ENCODE measurements at regions not wholly inside any gene's neighbourhood (a gene's known extent, or its start where the extent isn't known, plus 50 kb on each side); places are given as distances from the start of the nearest gene placed in this dataset.
"Not testable (repeated sequence)": the region's sequence is repeated elsewhere in the genome, so short reads cannot be mapped to it uniquely, and the experiment has no call there.

GRCh38 chr3:109933576-109933975 is 596.2 kb upstream of the DPPA4 start:
- Histone ChIP-seq H3K4me3 (ENCODE audit: low read length) (no peak overlapping the region), H3K4me1 (ENCODE audit: insufficient read depth, low read length) (no peaks in the 10 kb centered on the region)

DNA sequence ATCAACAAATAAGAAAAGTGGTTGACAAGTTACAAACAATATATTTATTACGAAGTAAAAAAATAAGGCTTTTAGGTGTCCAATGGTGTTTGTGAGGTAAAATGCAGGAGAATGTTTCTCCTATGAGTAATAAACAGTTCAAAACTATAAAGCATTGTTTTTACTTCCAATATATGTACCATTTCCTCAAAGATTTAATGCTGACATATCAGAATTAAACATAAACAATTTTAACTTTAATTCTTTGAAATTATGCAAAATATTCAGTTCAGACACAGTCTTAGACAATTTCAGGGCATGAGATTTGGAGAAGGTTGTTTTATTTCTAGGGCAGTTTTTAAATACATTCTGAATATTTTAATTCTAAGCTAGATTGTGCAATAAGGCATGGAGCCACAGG is 602.5 kb upstream of the DPPA4 start:
- no peaks in the 10 kb centered on the region for H3K9me3 ChIP-seq (ENCODE audit: low read length)
- no peak overlapping the region for H2AFZ ChIP-seq (ENCODE audit: low read depth, low read length)
- H3K36me3 ChIP-seq (ENCODE audit: insufficient read depth, low read length), result no peaks in the 10 kb centered on the region
- H3K4me3 ChIP-seq (ENCODE audit: low read length), result no peak overlapping the region
- no peaks in the 10 kb centered on the region for H3K4me1 ChIP-seq (ENCODE audit: insufficient read depth, low read length)
- H3K27me3 ChIP-seq (ENCODE audit: insufficient read depth, low read length), result no peaks in the 10 kb centered on the region

More at GRCh38 chr3:109933576-109933975, 596.2 kb upstream of the DPPA4 start:
- Histone ChIP-seq H3K9me3 (ENCODE audit: low read length) (no peaks in the 10 kb centered on the region), H2AFZ (ENCODE audit: low read depth, low read length) (no peak overlapping the region), H3K36me3 (ENCODE audit: insufficient read depth, low read length) (no peaks in the 10 kb centered on the region), H3K27me3 (ENCODE audit: insufficient read depth, low read length) (no peaks in the 10 kb centered on the region)

- H3K36me3 ChIP-seq (ENCODE audit: insufficient read depth, low read length), result no peaks in the 10 kb centered on the region
- no peak overlapping the region for H3K4me3 ChIP-seq (ENCODE audit: low read length)
- no peaks in the 10 kb centered on the region for H3K4me1 ChIP-seq (ENCODE audit: insufficient read depth, low read length)
- no peaks in the 10 kb centered on the region for H3K9me3 ChIP-seq (ENCODE audit: low read length)
- H3K27me3 ChIP-seq (ENCODE audit: insufficient read depth, low read length), result no peaks in the 10 kb centered on the region
- no peak overlapping the region for H2AFZ ChIP-seq (ENCODE audit: low read depth, low read length)
These were observed 605.8 kb upstream of the DPPA4 start for GRCh38 chr3:109943181-109943580.

GRCh38 chr3:109944836-109945235 is 607.5 kb upstream of the DPPA4 start:
- H3K4me3 ChIP-seq (ENCODE audit: low read length), result no peak overlapping the region
- no peaks in the 10 kb centered on the region for H3K36me3 ChIP-seq (ENCODE audit: insufficient read depth, low read length)
- H3K4me1 ChIP-seq (ENCODE audit: insufficient read depth, low read length), result no peaks in the 10 kb centered on the region
- H3K9me3 ChIP-seq (ENCODE audit: low read length), result no peaks in the 10 kb centered on the region
- H3K27me3 ChIP-seq (ENCODE audit: insufficient read depth, low read length), result no peaks in the 10 kb centered on the region
- no peak overlapping the region for H2AFZ ChIP-seq (ENCODE audit: low read depth, low read length)

- H3K36me3 ChIP-seq (ENCODE audit: insufficient read depth, low read length), result no peaks in the 10 kb centered on the region
- H2AFZ ChIP-seq (ENCODE audit: low read depth, low read length), result no peak overlapping the region
- no peak overlapping the region for H3K4me3 ChIP-seq (ENCODE audit: low read length)
- no peaks in the 10 kb centered on the region for H3K4me1 ChIP-seq (ENCODE audit: insufficient read depth, low read length)
- H3K9me3 ChIP-seq (ENCODE audit: low read length), result no peaks in the 10 kb centered on the region
- H3K27me3 ChIP-seq (ENCODE audit: insufficient read depth, low read length), result no peaks in the 10 kb centered on the region
These were observed 615.6 kb upstream of the DPPA4 start for GRCh38 chr3:109952924-109953323.

DNA sequence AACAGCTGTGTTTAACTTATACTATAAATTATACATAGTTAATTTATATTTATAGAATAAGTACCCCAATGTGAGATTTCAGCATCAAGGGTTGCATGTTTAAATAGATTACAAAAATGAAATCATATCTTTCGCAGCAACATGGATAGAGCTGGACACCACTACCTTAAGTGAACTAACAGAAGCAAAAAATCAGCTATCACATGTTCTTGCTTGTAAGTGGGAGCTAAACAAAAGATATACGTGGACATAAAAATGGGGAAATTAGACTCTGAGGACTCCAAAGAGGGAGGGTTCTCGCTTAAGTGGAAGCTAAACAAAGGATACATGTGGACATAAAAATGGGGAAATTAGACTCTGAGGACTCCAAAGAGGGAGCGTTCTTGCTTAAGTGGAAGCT is 626.5 kb upstream of the DPPA4 start:
- Histone ChIP-seq H3K4me3 (ENCODE audit: low read length) (no peak overlapping the region), H3K4me1 (ENCODE audit: insufficient read depth, low read length) (peaks cover 3% of the 10 kb centered on the region), H3K9me3 (ENCODE audit: low read length) (no peaks in the 10 kb centered on the region), H3K36me3 (ENCODE audit: insufficient read depth, low read length) (no peaks in the 10 kb centered on the region), H2AFZ (ENCODE audit: low read depth, low read length) (no peak overlapping the region), H3K27me3 (ENCODE audit: insufficient read depth, low read length) (no peaks in the 10 kb centered on the region)

- no peaks in the 10 kb centered on the region for H3K27me3 ChIP-seq (ENCODE audit: insufficient read depth, low read length)
- no peaks in the 10 kb centered on the region for H3K9me3 ChIP-seq (ENCODE audit: low read length)
- no peaks in the 10 kb centered on the region for H3K36me3 ChIP-seq (ENCODE audit: insufficient read depth, low read length)
- H2AFZ ChIP-seq (ENCODE audit: low read depth, low read length), result no peak overlapping the region
- no peak overlapping the region for H3K4me3 ChIP-seq (ENCODE audit: low read length)
- H3K4me1 ChIP-seq (ENCODE audit: insufficient read depth, low read length), result no peaks in the 10 kb centered on the region
These were observed 636.4 kb upstream of the DPPA4 start for GRCh38 chr3:109973733-109974132.

DNA sequence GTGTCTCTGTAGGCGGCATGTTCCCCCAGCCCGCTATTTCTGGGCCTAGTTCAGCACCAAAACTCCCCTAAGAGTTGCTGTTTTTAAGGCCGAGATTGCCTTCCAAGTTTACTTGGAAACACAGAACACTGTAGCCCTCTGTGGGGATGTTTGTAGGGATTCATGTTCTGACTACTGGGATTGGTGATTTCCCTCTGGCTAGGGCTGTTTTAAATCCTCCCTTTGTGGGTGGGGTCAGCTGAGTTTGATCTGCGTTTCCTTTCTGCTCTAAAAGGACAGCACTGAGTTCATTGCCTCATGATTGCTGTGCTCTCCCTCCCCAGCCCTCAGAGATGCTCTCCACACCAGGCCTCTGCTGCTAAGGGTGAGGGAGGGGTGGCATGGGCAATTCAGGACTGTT is 640.6 kb upstream of the DPPA4 start:
- no peaks in the 10 kb centered on the region for H3K4me1 ChIP-seq (ENCODE audit: insufficient read depth, low read length)
- H3K4me3 ChIP-seq (ENCODE audit: low read length), result no peak overlapping the region
- H3K36me3 ChIP-seq (ENCODE audit: insufficient read depth, low read length), result no peaks in the 10 kb centered on the region
- no peak overlapping the region for H2AFZ ChIP-seq (ENCODE audit: low read depth, low read length)
- no peaks in the 10 kb centered on the region for H3K9me3 ChIP-seq (ENCODE audit: low read length)
- H3K27me3 ChIP-seq (ENCODE audit: insufficient read depth, low read length), result no peaks in the 10 kb centered on the region

- H3K36me3 ChIP-seq (ENCODE audit: insufficient read depth, low read length), result no peaks in the 10 kb centered on the region
- H3K27me3 ChIP-seq (ENCODE audit: insufficient read depth, low read length), result no peaks in the 10 kb centered on the region
- H3K9me3 ChIP-seq (ENCODE audit: low read length), result no peaks in the 10 kb centered on the region
- H3K4me3 ChIP-seq (ENCODE audit: low read length), result no peak overlapping the region
- peaks cover 6% of the 10 kb centered on the region for H3K4me1 ChIP-seq (ENCODE audit: insufficient read depth, low read length)
- H2AFZ ChIP-seq (ENCODE audit: low read depth, low read length), result no peak overlapping the region
These were observed 644.9 kb upstream of the DPPA4 start for GRCh38 chr3:109982201-109982600.

DNA sequence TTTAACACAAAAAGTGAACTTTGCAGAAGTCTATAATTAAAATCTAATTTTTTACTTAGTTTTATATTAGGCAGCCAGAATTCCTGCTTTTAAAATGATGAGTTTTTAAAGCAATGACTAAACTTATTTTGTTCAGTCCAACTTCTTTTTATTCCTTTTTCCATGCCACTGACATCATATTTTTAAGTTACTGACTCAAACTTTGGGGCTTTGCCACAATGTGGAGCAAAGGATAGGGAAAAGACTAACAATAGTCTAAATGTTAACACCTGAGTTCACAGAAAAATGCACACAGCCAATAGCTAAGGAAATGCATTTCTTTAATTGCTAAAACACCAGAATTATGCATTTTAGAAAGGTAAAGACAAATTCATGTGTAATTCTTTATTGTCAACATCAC is 647.6 kb upstream of the DPPA4 start:
- H3K4me3 ChIP-seq (ENCODE audit: low read length), result no peak overlapping the region
- H3K4me1 ChIP-seq (ENCODE audit: insufficient read depth, low read length), result peaks cover 6% of the 10 kb centered on the region
- no peaks in the 10 kb centered on the region for H3K9me3 ChIP-seq (ENCODE audit: low read length)
- H2AFZ ChIP-seq (ENCODE audit: low read depth, low read length), result no peak overlapping the region
- no peaks in the 10 kb centered on the region for H3K27me3 ChIP-seq (ENCODE audit: insufficient read depth, low read length)
- H3K36me3 ChIP-seq (ENCODE audit: insufficient read depth, low read length), result no peaks in the 10 kb centered on the region

DNA sequence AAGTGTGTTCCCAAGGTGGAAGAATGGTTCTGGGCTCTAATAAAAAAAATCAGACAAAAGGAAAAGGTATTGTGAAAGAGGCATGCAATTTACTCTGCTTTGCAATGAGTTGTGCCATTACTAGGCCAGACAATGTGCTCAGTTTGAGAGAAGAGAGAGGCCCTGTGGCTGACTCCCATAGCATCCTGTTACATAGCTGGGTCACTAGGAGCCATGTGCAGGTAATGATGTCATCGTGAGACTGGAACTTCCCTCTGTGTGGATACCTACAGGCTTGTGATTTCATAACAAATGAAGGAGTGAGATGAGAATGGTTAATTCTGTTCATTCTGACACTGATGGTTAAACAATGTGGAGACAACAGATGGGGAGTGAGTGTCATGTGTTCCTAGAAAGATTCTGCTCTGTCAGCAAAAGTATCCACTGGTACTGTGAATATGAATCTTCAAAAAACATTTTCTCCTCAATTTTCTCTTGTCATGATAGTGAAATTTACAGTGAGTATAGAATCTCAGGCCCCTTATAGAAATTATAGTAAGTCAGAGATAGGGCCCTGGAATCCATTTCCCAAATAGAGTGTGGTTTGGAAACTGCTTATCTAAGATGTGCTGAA is 648.7 kb upstream of the DPPA4 start:
- no peaks in the 10 kb centered on the region for H3K9me3 ChIP-seq (ENCODE audit: low read length)
- no peaks in the 10 kb centered on the region for H3K27me3 ChIP-seq (ENCODE audit: insufficient read depth, low read length)
- no peak overlapping the region for H3K4me3 ChIP-seq (ENCODE audit: low read length)
- no peaks in the 10 kb centered on the region for H3K36me3 ChIP-seq (ENCODE audit: insufficient read depth, low read length)
- peak overlapping the region; percentile 2 for H2AFZ ChIP-seq (ENCODE audit: low read depth, low read length)
- peaks cover 6% of the 10 kb centered on the region for H3K4me1 ChIP-seq (ENCODE audit: insufficient read depth, low read length)

DNA sequence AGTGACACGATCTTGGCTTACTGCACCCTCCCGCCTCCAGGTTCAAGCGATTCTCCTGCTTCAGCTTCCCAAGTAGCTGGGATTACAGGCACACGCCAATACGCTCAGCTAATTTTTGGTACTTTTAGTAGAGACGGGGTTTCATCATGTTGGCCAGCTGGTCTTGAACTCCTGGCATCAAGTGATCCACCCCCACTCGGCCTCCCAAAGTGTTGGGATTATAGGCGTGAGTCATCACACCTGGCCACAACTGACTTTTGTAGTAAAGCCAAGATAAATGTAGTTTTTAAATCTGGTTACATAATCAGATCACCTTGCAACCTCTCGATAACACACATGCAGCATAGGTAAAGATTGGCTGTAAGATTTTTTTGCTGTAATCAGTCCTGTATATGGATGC is 657.5 kb upstream of the DPPA4 start:
- no peaks in the 10 kb centered on the region for H3K4me1 ChIP-seq (ENCODE audit: insufficient read depth, low read length)
- H3K9me3 ChIP-seq (ENCODE audit: low read length), result no peaks in the 10 kb centered on the region
- H2AFZ ChIP-seq (ENCODE audit: low read depth, low read length), result no peak overlapping the region
- no peak overlapping the region for H3K4me3 ChIP-seq (ENCODE audit: low read length)
- no peaks in the 10 kb centered on the region for H3K27me3 ChIP-seq (ENCODE audit: insufficient read depth, low read length)
- no peaks in the 10 kb centered on the region for H3K36me3 ChIP-seq (ENCODE audit: insufficient read depth, low read length)

- H3K27me3 ChIP-seq (ENCODE audit: insufficient read depth, low read length), result no peaks in the 10 kb centered on the region
- H3K9me3 ChIP-seq (ENCODE audit: low read length), result no peaks in the 10 kb centered on the region
- no peaks in the 10 kb centered on the region for H3K4me1 ChIP-seq (ENCODE audit: insufficient read depth, low read length)
- H3K36me3 ChIP-seq (ENCODE audit: insufficient read depth, low read length), result no peaks in the 10 kb centered on the region
- no peak overlapping the region for H3K4me3 ChIP-seq (ENCODE audit: low read length)
- H2AFZ ChIP-seq (ENCODE audit: low read depth, low read length), result no peak overlapping the region
These were observed 658.0 kb upstream of the DPPA4 start for GRCh38 chr3:109995377-109995776.

DNA sequence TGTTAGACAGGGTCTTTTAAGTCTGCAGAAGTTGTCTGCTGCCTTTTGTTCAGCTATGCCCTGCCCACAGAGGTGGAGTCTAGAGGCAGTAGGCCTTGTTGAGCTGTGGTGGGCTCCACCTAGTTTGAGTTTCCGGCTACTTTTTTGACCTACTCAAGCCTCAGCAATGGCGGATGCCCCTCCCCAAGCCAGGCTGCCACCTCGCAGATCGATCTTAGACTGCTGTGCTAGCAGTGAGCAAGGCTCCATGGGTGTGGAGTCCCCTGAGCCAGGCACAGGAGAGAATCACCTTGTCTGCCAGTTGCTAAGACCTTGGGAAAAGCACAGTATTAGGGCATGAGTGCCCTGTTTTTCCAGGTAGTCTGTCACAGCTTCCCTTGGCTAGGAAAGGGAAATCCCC is 664.6 kb upstream of the DPPA4 start:
- not testable (repeated sequence) for H2AFZ ChIP-seq (ENCODE audit: low read depth, low read length); H3K27me3 ChIP-seq (ENCODE audit: insufficient read depth, low read length); H3K4me3 ChIP-seq (ENCODE audit: low read length); H3K9me3 ChIP-seq (ENCODE audit: low read length); H3K4me1 ChIP-seq (ENCODE audit: insufficient read depth, low read length); H3K36me3 ChIP-seq (ENCODE audit: insufficient read depth, low read length)
